HG02938 (cell line): ENCODE measurements at regions not wholly inside any gene's neighbourhood (a gene's known extent, or its start where the extent isn't known, plus 50 kb on each side); places are given as distances from the start of the nearest gene placed in this dataset.

Source experiments
- ATAC-seq: cut with Tn5 transposase; IDR thresholded peaks from one replicate; pipeline ENCODE4 v1.9.1; 2021; ENCODE audit warnings: mild to moderate bottlenecking, moderate library complexity; ENCODE audit not compliant: unreplicated experiment

- ATAC-seq, result no peak
These were observed 359.3 kb upstream of the TNP1 start for GRCh38 chr2:217219164-217219520.

GRCh38 chr2:217218269-217219163, 358.7 kb upstream of the TNP1 start:
- peak; percentile 59 for ATAC-seq

GRCh38 chr2:217216982-217217381, 357.1 kb upstream of the TNP1 start:
- ATAC-seq, result no peak

- no peak for ATAC-seq
These were observed 356.5 kb upstream of the TNP1 start for GRCh38 chr2:217216316-217216715.

GRCh38 chr2:217215877-217216276, 356.0 kb upstream of the TNP1 start:
- ATAC-seq, result no peak

GRCh38 chr2:217208867-217209266, 349.0 kb upstream of the TNP1 start:
- ATAC-seq, result no peak

GRCh38 chr2:217207699-217208010, 347.8 kb upstream of the TNP1 start:
- ATAC-seq, result no peak

GRCh38 chr2:217206907-217207698, 347.2 kb upstream of the TNP1 start:
- ATAC-seq, result no peak

GRCh38 chr2:217206016-217206725, 346.3 kb upstream of the TNP1 start:
- no peak for ATAC-seq

- ATAC-seq, result no peak
These were observed 344.5 kb upstream of the TNP1 start for GRCh38 chr2:217204358-217204757.

- no peak for ATAC-seq
These were observed 343.2 kb upstream of the TNP1 start for GRCh38 chr2:217203086-217203485.

GRCh38 chr2:217199255-217199630, 339.4 kb upstream of the TNP1 start:
- ATAC-seq, result no peak

GRCh38 chr2:217195658-217196446, 336.0 kb upstream of the TNP1 start:
- ATAC-seq, result no peak

GRCh38 chr2:217195016-217195415, 335.2 kb upstream of the TNP1 start:
- no peak for ATAC-seq

- ATAC-seq, result no peak
These were observed 333.8 kb upstream of the TNP1 start for GRCh38 chr2:217193431-217194340.

GRCh38 chr2:217192366-217192765, 332.5 kb upstream of the TNP1 start:
- no peak for ATAC-seq

- no peak for ATAC-seq
These were observed 329.9 kb upstream of the TNP1 start for GRCh38 chr2:217189747-217190146.

- ATAC-seq, result no peak
These were observed 329.3 kb upstream of the TNP1 start for GRCh38 chr2:217189131-217189530.

GRCh38 chr2:217186668-217187159, 326.9 kb upstream of the TNP1 start:
- ATAC-seq, result no peak

- ATAC-seq, result no peak
These were observed 326.3 kb upstream of the TNP1 start for GRCh38 chr2:217186152-217186551.
